SK-N-SH (cell line): ENCODE measurements at regions not wholly inside any gene's neighbourhood (a gene's known extent, or its start where the extent isn't known, plus 50 kb on each side); places are given as distances from the start of the nearest gene placed in this dataset.
A peak's percentile ranks its signal among the peaks of the same experiment; 100 is the strongest.
"Not testable (repeated sequence)": the region's sequence is repeated elsewhere in the genome, so short reads cannot be mapped to it uniquely, and the experiment has no call there.

Source experiments
- CTCF ChIA-PET: fragments of 300-600, 350-600 bp; formaldehyde crosslinking; extraction: SDS; loops from one replicate; lab custom pipeline; 2021; lab: Yijun Ruan, JAX
- POLR2A ChIA-PET: fragments of 350-600 bp; sonication (Branson Sonifier 250); formaldehyde crosslinking; extraction: SDS; loops from one replicate; lab custom pipeline; 2020; ENCODE audit warnings: antibody characterized with exemption, inconsistent platforms; lab: Yijun Ruan, JAX
- DNase-seq: peaks from one replicate; pipeline ENCODE4 v3.0.0; 2012
- H2AFZ ChIP-seq: fragments of 200-600 bp; sonication (generic); 2 replicates; pipeline ENCODE4 v1.8.1; 2016; ENCODE audit warnings: antibody characterized with exemption, mild to moderate bottlenecking, low read depth
- H3F3A ChIP-seq: fragments of 200-600 bp; sonication (generic); replicated peaks from 2 replicates; pipeline ENCODE3; 2016; ENCODE audit warnings: antibody characterized with exemption, mild to moderate bottlenecking; ENCODE audit not compliant: insufficient read depth
- H3K27ac ChIP-seq, 2 experiments: fragments of 200-500 bp in 1 of 2; fragments of 200-600 bp in 1 of 2; sonication (Bioruptor generic) in 1 of 2; sonication (generic), shearing (Covaris generic) in 1 of 2; 2 replicates each; pipeline versions ENCODE4 v1.5.1 to v1.6.1; 2014 to 2016; ENCODE audit warnings: low read depth in 2 of 2, inconsistent platforms in 1 of 2, low read length in 1 of 2, mild to moderate bottlenecking in 1 of 2, mixed read lengths in 1 of 2
- H3K27me3 ChIP-seq: fragments of 200-600 bp; sonication (generic), shearing (Covaris generic); 2 replicates; pipeline ENCODE4 v1.6.1; 2016; ENCODE audit warnings: mixed run types; ENCODE audit not compliant: insufficient read depth
- H3K36me3 ChIP-seq, 2 experiments: fragments of 200-500 bp in 1 of 2; fragments of 200-600 bp in 1 of 2; sonication (Bioruptor generic) in 1 of 2; sonication (generic) in 1 of 2; replicated peaks in 1 of 2; 2 replicates each; pipeline versions ENCODE3 to v1.5.1; 2014 to 2016; ENCODE audit warnings: low read length in 1 of 2, mild to moderate bottlenecking in 1 of 2; ENCODE audit not compliant: insufficient read depth in 2 of 2, control insufficient read depth in 1 of 2
- H3K4me1 ChIP-seq, 2 experiments: fragments of 200-500 bp in 1 of 2; fragments of 200-600 bp in 1 of 2; sonication (Bioruptor generic) in 1 of 2; sonication (generic), shearing (Covaris generic) in 1 of 2; 2 replicates each; pipeline versions ENCODE4 v1.5.1 to v1.6.1; 2014 to 2016; ENCODE audit warnings: low read depth in 1 of 2, low read length in 1 of 2, mixed run types in 1 of 2; ENCODE audit not compliant: insufficient read depth in 2 of 2, control insufficient read depth in 1 of 2
- H3K4me2 ChIP-seq: fragments of 200-600 bp; sonication (generic), shearing (Covaris generic); 2 replicates; pipeline ENCODE4 v1.6.1; 2017; ENCODE audit warnings: mixed run types
- H3K4me3 ChIP-seq, 2 experiments: fragments of 200-500 bp in 1 of 2; fragments of 200-600 bp in 1 of 2; sonication (Bioruptor generic) in 1 of 2; sonication (generic), shearing (Covaris generic) in 1 of 2; 2 replicates each; pipeline versions ENCODE4 v1.5.1 to v1.8.1; 2014 to 2016; ENCODE audit warnings: low read depth in 2 of 2, inconsistent platforms in 1 of 2, low read length in 1 of 2, mild to moderate bottlenecking in 1 of 2, mixed read lengths in 1 of 2, moderate library complexity in 1 of 2
- H3K79me2 ChIP-seq: fragments of 200-600 bp; sonication (generic); 2 replicates; pipeline ENCODE4 v1.8.1; 2017; ENCODE audit warnings: mild to moderate bottlenecking; ENCODE audit not compliant: insufficient read depth
- H3K9ac ChIP-seq: fragments of 200-600 bp; sonication (generic); 2 replicates; pipeline ENCODE4 v1.6.1; 2017; ENCODE audit warnings: mixed run types
- H3K9me2 ChIP-seq: fragments of 200-600 bp; sonication (generic); 2 replicates; pipeline ENCODE4 v1.6.1; 2017; ENCODE audit warnings: mixed run types
- H3K9me3 ChIP-seq: fragments of 200-600 bp; sonication (generic); 2 replicates; pipeline ENCODE4 v1.6.1; 2017; ENCODE audit warnings: mixed run types, mild to moderate bottlenecking, moderate library complexity
- H4K20me1 ChIP-seq: fragments of 200-600 bp; sonication (generic); 2 replicates; pipeline ENCODE4 v1.6.1; 2017; ENCODE audit warnings: mild to moderate bottlenecking, mixed run types; ENCODE audit not compliant: insufficient read depth
- ELF1 ChIP-seq: IDR thresholded peaks from 2 replicates; pipeline ENCODE4 v1.4.0; 2012
- EP300 ChIP-seq, 2 experiments: IDR thresholded peaks; 2 replicates each; pipeline versions ENCODE4 v1.4.0 to v1.6.1; 2012; ENCODE audit warnings: borderline replicate concordance in 1 of 2, low read depth in 1 of 2, low read length in 1 of 2
- EZH2phosphoT487 ChIP-seq: fragments of 200-600 bp; sonication (generic); IDR thresholded peaks from 2 replicates; pipeline ENCODE4 v1.6.1; 2017; ENCODE audit warnings: low read depth, mixed run types, mild to moderate bottlenecking, antibody characterized with exemption, moderate library complexity, borderline replicate concordance
- FOSL2 ChIP-seq: IDR thresholded peaks from 2 replicates; pipeline ENCODE4 v1.4.0; 2012; ENCODE audit warnings: low read depth, mild to moderate bottlenecking, moderate library complexity, borderline replicate concordance
- FOXJ3 ChIP-seq: sonication (generic); formaldehyde crosslinking; IDR thresholded peaks from 2 replicates; pipeline ENCODE4 v1.5.1; 2020; ENCODE audit warnings: mild to moderate bottlenecking, missing genetic modification reagents
- MAX ChIP-seq: IDR thresholded peaks from 2 replicates; pipeline ENCODE4 v1.4.0; 2012; ENCODE audit warnings: low read depth
- MXI1 ChIP-seq: IDR thresholded peaks from 2 replicates; pipeline ENCODE4 v1.6.1; 2012; ENCODE audit warnings: mild to moderate bottlenecking, low read depth, low read length, improper control_type of control experiment
- NFIC ChIP-seq: IDR thresholded peaks from 2 replicates; pipeline ENCODE4 v1.4.0; 2012; ENCODE audit warnings: borderline replicate concordance
- NRF1 ChIP-seq: IDR thresholded peaks from 2 replicates; pipeline ENCODE4 v1.6.1; 2012; ENCODE audit warnings: low read depth, mild to moderate bottlenecking, low read length
- RCOR1 ChIP-seq: fragments of 150-350 bp; IDR thresholded peaks from 2 replicates; pipeline ENCODE4 v1.6.1; 2017; ENCODE audit warnings: antibody characterized with exemption, low read length
- RFX5 ChIP-seq: IDR thresholded peaks from 2 replicates; pipeline ENCODE4 v1.6.1; 2012; ENCODE audit warnings: mild to moderate bottlenecking, improper control_type of control experiment, low read length
- ZBTB33 ChIP-seq: IDR thresholded peaks from 2 replicates; pipeline ENCODE4 v1.4.0; 2012; ENCODE audit warnings: low read depth, borderline replicate concordance
- WGBS: methylation state at CpG from one replicate; pipeline ENCODE4 v1.1.6; 2017; ENCODE audit warnings: low lambda C conversion rate; 5-methylcytosine and 5-hydroxymethylcytosine counted together

DNA sequence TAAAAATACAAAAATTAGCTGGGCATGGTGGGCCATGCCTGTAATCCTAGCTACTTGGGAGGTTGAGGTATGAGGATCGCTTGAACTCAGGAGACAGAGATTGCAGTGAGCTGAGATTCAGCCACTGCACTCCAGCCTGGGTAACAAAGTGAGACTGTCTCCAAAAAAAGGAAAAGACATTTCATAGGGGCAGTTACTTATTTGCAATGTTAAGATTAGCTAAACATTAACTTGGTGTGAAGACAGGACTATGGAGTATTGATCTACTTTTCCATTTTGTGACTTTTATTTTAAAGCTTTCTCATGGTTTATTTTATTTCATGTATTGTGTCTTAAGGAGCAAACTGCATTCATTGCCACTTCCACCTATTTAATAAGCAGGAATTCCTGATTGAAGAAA, 153.0 kb downstream of the UTRN start:
- CTCF ChIA-PET: interaction anchor here (1.0 kb wide), 1 partner anchor 9 kb away, joined by 3 read pairs; no protein-coding TSS in a partner anchor
- Histone ChIP-seq H3K79me2 (no peaks in the 10 kb centered on the region), H2AFZ (no peak overlapping the region), H4K20me1 (no peaks in the 10 kb centered on the region), H3K9me3 (no peaks in the 10 kb centered on the region), H3K9me2 (no peaks in the 10 kb centered on the region), H3K4me2 (no peak overlapping the region), H3K4me1 (no peaks in the 10 kb centered on the region), H3K27me3 (no peaks in the 10 kb centered on the region), H3K9ac (no peak overlapping the region), H3K36me3 (peaks cover 10 to 29% of the 10 kb centered on the region in 2 experiments), H3K27ac (no peak overlapping the region), H3K4me3 (no peak overlapping the region), H3F3A (peaks cover 10% of the 10 kb centered on the region)
- no peak for TF ChIP-seq RFX5
- DNase-seq: no peak
- 19% methylated on average over 1 of the region's 1 CpG for WGBS
- POLR2A ChIA-PET: no interaction called here

GRCh38 chr6:144439016-144439415, 153.9 kb downstream of the UTRN start:
- ChIA-PET POLR2A (no interaction called here), CTCF (no interaction called here)
- H3K36me3 ChIP-seq: peaks cover 10 to 29% of the 10 kb centered on the region in 2 experiments
- H3K4me2 ChIP-seq: no peak overlapping the region
- H3K9ac ChIP-seq: no peak overlapping the region
- no peaks in the 10 kb centered on the region for H3K4me1 ChIP-seq
- H3K27ac ChIP-seq: peak overlapping the region in 1 of 2 experiments; percentile 17; a peak in 1 of 4 replicates
- H3K4me3 ChIP-seq: no peak overlapping the region
- TF ChIP-seq EP300 (IDR thresholded peaks at IDR 0.05; ENCODE audit: borderline replicate concordance in 1 of 2, low read depth in 1 of 2, low read length in 1 of 2) (no peak), ZBTB33 (no peak), ELF1 (no peak), NRF1 (no peak), EZH2phosphoT487 (no peak), FOXJ3 (CRISPR knock-in tag) (no peak), FOSL2 (no peak), MAX (no peak), NFIC (no peak), MXI1 (no peak), RCOR1 (no peak)
- no peak for DNase-seq
- H4K20me1 ChIP-seq: no peaks in the 10 kb centered on the region
- WGBS: 19% methylated on average over 4 of the region's 4 CpGs
- H3K9me3 ChIP-seq: no peaks in the 10 kb centered on the region
- no peaks in the 10 kb centered on the region for H3K79me2 ChIP-seq
- no peaks in the 10 kb centered on the region for H3K9me2 ChIP-seq
- no peaks in the 10 kb centered on the region for H3K27me3 ChIP-seq
- H2AFZ ChIP-seq: no peak overlapping the region
- H3F3A ChIP-seq: peaks cover 10% of the 10 kb centered on the region

GRCh38 chr6:144441801-144442200, 156.7 kb downstream of the UTRN start:
- DNase-seq, H3K4me1 ChIP-seq, H3K4me3 ChIP-seq, H4K20me1 ChIP-seq, H2AFZ ChIP-seq, H3K9ac ChIP-seq, H3F3A ChIP-seq, H3K9me3 ChIP-seq, H3K4me2 ChIP-seq, H3K79me2 ChIP-seq, CTCF ChIA-PET, POLR2A ChIA-PET, H3K27ac ChIP-seq, H3K9me2 ChIP-seq, H3K27me3 ChIP-seq: not testable (repeated sequence)
- H3K36me3 ChIP-seq: peaks cover 8 to 29% of the 10 kb centered on the region in 2 experiments
- 9% methylated on average over 1 of the region's 3 CpGs for WGBS
